EH (cell line): ENCODE measurements at regions not wholly inside any gene's neighbourhood (a gene's known extent, or its start where the extent isn't known, plus 50 kb on each side); places are given as distances from the start of the nearest gene placed in this dataset.
A peak's percentile ranks its signal among the peaks of the same experiment; 100 is the strongest.

Source experiments
- DNase-seq: peaks from one replicate; pipeline ENCODE4 v3.0.0-alpha.2; 2015; ENCODE audit warnings: low read depth

DNA sequence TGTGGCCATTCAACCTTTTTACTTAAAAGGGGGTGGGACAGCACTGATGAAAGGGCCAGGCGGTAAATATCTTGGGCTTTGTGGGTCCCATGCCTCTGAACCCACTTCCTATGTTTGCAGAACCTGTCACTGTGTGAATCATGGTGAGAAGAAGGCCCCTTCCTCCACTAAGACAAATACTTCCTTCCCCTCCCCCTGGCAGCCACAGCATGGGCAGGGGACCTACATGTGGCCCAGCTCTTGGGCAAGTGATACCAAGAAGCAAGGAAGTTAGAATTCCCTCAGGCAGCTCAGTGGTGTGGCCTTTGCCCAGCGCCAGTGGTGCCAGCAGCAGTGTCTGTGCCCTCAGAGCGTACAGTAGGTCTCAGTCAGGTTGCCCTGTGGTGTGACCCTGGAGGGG is 168.6 kb downstream of the TRIM33 start:
- no peak for DNase-seq

DNA sequence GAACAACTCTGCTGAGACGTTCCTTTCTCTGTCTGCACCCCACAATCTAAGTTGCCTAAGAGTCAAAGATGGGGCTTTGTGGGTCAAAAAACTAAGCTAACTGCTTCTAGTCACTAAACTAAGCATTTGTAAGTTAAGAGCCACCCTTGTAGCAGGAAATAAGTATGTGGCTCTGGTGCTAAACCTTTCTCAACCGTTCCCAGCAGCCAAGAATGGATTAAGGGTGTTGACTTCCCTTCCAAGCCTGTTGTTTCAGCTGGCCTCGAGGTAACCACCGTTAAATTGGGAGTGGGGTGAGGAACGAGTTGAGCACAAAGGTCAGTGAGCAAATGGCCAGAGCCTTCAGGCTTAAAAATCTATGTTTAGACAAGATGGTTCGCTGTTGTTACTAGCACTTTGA is 169.1 kb downstream of the TRIM33 start:
- DNase-seq, result no peak

DNA sequence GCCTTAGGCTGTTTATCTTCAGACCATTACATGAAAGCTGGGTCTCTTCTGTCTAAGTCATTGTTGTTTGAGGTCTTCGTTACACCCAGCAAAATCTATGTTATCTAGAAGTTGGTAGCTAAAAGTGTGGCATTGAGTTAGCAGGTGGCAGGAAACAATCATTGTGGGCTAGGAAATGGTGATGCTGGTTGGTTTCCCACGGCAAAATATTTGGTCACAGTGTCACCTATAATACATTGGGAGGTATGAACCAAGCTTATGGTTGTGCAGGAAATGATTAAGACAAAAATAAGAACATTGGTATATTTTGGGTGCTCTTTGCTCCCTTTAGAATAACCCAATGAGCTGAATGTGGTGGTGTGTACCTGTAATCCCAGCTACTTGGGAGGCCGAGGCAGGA is 169.7 kb downstream of the TRIM33 start:
- DNase-seq, result no peak

DNA sequence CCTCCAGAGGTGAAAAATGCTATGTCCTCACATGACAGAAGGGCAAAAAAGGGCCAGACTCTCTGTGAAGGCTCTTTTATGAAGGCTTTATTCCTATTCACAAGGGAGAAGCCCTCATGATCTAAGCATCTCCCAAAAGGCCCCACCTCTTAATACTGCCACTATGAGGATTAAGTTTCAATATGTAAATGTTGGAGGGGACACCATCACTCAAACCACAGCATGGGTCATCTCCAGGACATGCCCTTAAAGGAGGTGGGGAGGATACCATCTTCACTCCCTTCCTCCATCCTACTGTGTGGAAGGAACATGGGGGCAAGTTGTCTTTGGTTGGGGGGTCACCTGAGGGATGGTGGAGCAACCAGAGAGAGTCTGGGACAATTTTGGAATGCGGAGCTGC is 170.1 kb downstream of the TRIM33 start:
- DNase-seq, result no peak

DNA sequence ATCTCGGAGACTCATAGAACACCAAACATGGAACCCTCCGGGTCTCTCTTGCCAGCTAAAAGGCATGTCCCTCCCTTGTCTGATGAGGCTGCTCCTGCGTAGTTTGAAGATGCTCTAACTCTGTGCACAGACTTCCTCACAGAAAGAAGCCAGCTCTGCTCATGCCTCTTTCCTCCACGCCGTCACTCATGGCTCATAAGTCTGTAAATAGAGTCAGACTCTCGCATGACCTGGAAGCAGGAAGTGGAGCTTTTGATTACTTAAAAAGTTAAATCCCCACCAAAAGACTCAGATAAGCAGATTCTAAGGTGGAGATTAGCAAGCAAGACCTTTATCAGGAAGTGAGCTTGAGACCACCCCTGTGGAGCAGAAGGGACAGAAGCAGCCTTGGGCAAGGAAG is 171.6 kb downstream of the TRIM33 start:
- no peak for DNase-seq

DNA sequence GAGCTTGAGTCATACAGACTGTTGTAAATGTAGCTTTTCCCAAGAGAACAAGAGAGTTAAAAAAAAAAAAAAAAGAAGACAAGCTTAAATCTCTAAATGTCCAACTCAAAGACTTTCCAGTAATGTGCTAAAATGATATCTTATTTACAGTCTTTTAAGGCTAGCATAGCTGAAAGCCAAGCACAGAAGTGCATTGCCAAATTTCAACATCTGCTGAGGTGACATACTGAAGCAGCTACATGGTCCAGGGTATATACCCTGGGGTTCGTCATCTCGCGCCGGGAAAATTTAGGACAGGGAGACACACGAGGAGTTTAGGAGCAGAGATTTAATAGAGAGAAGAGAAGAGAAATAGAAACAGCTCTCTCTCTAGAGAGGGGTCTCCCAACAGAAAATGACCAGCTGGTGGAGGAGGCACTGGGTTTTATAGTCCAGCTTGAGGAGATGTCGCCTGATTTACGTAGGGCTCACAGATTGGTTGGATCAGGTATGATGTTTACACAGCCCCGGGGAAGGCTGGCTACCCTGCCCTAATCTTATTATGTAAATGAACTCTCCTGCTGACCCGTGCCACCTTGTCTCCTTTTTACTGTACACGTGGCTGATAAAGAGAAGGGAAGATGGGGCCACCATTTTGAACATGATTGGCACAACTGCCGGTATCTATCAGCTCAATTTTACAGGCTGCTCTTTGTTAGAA is 172.7 kb downstream of the TRIM33 start:
- no peak for DNase-seq

DNA sequence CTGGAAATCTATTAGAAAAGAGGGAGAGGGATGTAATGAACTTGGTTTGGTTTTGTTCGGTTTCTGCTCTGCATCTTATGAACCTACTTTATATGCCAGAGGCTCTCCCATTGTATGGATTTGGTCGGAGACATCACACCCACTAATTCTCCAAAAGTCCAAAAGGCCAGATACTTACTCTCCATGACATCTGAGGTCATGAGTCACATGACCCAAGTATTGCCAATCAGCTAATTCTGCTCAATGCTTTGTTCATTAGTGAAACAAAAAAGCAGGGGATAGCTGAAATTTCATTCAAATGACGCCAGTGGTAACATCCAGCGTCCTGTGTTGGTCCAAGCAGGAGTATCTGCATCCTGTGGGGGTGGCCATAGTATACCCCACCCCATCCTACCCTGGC is 173.6 kb downstream of the TRIM33 start:
- no peak for DNase-seq

DNA sequence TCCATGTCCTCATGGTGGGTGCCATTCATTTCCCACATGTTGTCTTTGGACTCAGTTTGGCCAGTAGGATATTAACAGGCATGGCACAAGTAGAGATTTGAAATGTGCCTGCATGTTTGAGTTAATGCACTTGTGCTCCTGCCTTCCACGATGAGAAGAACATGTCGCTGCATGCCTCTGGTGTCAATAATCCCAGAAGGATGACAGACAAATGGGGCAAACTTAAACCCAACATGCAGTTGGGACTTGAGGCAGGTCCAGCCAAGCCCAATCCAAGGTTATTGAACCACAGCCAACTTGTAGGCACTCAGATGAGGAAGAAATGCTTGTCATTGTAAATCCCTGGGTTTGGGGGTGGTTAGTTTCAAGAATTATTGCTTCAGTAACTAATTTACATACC is 174.6 kb downstream of the TRIM33 start:
- no peak for DNase-seq

DNA sequence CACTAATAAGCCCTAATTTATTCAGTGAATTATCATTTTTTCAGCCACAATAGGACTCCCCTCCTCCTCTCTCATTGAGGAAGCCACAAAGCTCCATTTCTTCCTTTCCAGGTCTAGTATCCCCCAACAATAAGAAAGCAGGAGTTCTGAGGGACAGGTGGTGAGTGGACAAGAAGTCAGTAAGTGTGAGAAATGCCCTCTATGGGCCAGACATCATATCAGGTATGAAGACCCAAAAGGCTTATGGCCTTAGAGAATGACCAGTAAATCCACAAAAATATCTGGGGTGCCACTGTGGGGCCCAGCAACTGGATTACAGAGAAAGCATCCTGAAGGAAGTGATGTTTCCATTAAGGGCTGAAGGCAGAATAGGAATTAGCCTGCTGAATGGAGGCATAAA is 175.7 kb downstream of the TRIM33 start:
- no peak for DNase-seq

DNA sequence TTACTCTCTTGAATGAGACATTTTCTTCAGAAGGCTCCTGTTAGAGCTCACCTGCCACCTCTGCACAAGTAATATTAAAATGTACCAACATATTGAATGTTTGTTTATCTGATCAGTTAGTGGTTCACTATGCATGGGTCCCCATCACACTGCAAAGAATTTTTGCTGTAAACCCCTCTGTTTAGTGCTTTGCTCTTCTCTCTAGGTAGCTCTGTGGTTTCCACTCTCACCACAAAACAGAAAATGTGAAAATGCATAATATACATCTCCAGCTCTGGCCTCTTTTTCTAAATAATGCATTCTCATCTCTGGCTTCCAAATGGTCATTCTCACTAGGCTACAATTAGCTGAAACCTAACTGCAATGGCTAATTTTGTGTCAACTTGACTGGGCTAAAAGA is 176.7 kb downstream of the TRIM33 start:
- DNase-seq, result no peak

DNA sequence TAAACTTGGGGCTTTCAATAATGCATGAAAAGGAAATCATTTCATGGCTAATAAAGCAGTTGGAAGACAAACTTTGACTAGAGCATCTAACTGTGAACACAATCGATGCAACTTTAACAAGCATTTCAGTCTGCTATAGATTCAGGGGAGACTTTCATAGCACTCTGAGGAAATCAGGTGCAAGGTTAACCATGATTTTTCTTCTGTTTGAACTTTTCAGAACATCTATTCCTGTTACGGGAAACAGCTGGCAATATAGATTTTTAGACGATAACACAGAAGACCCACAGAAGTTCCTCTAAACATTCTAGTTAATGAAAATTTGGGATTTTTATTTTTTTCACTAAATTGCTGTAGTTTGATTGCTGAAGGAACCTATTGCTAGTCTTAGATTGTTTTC is 177.3 kb downstream of the TRIM33 start:
- no peak for DNase-seq

DNA sequence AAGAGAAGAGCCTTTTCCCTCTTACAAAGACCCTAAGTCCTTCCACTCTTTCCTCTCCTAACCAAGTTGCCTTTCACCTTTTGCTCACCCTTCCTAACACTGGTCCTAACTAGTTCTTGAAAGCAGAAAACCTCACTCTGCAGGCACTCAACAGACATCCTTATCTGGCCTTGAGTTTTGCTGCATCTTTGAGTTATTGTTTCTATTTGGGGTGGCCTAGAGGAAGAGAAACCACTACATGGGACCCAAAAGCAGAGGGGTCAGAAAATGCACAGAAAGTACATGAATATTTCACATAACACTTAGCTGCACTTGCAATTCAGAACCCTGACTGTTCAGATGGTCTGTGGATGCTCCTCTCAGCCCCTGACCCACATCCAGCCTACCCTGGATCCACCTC is 178.3 kb upstream of the SYT6 start:
- DNase-seq, result no peak

DNA sequence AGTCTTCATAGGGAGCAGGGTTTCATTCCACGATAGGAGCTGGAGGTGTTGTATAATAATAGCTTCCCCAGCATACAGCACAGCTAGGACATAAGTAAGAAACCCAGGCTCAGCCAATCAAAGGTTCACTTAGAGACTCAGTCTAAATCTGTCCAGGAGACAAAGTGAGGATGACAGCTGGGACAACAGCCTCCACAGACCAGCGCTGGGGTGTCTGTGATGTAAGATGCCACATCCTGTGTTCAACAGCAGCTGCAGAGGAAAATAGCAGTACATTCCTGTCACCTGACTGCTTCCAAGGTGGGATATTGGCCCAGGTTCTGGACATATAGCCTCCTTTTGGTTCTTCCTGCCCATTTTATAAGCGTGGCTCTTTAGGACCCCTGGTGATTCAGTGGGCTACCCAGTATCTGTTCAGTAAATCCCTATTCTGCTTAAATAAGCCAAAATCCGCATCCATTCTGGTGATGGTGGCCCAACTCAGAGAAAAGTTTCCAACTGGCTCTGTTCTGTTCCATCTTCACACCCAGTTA is 176.8 kb upstream of the SYT6 start:
- DNase-seq, result no peak

DNA sequence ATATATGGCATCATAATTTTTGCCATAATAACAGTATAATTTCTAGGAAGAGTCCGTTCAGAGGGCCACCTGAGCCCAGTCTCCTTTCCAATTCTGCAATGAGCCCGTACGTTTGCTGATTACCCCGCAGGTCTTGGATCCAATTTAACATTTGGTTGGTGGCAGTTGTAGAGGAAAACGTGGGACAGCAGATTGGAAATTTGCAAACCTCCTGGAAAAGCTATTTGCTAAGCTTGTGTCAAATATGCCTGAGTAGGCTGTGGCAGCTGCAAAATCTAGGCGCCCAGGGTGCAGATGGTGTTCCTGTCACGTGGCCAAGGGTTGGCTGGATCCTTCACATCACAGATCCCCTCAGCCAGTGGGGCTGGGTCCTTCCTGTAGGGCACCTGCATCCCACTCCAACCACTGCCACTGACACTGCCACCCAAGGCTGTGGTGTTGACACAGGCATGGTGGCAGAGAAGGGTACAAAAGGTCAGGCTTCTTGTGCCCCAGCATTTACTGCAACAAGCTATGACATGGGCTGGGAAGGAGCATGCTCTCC is 174.8 kb upstream of the SYT6 start:
- DNase-seq, result no peak

DNA sequence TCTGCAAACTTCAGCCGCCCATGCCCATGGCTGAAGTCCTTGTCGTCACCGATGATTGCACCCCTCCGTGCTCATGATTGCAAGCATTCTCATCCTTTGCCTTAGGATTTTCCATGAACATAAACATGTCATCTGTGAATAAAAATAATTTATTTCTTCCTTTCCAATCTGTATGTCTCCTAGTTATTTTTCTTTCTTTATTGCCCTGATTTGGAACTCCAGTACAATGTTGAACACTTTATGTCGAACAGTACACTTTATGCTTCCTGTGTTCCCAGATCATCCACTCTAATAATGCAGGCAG is 170.9 kb upstream of the SYT6 start:
- DNase-seq, result no peak

DNA sequence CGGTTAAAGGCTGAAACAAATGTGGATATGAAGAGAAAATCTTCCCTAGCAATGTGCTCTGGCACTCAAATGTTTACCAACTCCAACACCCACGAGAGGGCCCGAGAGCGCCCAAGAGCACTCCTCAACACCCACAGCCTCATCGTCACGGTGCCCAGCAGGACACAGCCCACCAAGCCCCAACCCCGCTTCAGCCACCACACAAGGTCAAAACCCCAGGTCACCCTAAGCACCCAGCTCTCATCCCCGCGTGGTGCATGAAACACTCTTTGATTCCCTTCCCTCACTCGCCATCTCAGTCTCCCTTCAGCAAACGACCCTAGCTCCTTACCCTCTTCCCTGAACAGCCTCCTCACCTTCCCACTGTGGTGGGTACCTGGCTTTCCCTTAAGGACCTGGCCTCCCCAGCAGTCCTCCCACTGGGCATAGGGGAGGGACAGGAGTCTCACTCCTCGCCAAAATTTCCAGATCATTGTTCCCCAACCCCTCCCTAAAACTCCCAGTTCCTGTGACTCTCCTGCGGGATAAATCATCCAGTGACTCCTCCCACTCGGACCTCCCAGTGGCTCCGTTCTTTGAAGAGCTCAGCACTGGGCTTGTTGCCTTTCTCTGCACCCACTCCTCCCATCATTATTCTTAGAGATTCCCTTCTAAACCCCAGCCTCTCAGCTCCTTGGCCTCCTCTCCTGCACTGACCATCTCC is 170.4 kb upstream of the SYT6 start:
- no peak for DNase-seq

DNA sequence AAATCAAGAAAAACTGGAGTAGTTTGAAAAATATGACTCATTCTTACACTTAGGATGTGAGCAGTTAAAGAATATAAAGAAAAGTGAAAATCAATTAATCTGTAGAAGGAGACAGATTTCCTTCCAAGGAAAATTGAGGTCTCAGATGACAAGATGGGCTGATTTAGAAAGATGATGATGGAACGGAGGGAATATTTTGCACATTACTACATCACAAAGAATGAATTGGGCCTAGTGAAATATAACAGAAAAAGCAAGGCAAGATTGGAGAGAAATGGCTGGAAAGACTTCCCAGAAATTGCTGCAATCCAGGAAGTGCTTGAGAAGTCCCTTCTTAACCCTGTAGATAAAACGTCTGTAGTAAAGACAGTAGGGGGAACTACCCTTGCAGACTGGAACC is 169.1 kb upstream of the SYT6 start:
- DNase-seq, result no peak

DNA sequence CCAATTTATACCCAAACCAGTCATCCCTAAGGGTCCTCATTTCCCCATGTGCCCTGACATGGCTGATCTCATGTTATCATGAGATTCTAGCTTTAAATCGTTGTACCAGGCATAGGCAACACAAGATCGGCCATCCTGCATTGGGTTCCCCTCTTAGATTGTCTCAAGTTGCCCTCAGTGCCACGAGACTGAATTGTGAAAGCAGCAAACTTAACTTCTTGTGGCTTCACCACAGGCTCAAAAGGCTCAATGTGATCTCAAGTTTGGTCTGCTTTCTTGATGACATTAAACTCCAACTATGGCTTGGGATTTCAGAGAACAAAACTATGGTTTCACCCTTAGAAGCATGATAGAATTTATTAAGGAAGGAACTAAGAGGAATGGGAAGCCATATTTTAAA is 168.5 kb upstream of the SYT6 start:
- no peak for DNase-seq

DNA sequence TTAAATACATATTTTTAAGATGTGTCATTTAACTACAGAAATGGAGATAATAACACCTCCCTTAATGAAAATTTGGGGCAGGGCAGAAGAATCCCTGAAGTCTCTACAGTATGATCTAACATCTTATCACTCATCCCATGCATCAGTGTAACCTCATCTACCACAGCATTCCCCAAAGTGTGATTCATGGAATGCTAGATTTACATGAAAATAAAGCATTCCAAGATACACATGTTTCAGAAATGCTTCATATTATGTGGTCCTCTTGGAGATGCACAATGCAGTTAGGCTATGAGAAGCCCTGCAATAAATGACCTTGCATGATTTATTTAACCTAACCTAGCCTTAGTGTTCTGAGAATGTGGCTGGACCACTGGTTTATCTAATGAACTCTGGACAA is 166.9 kb upstream of the SYT6 start:
- peak; percentile 91 for DNase-seq

DNA sequence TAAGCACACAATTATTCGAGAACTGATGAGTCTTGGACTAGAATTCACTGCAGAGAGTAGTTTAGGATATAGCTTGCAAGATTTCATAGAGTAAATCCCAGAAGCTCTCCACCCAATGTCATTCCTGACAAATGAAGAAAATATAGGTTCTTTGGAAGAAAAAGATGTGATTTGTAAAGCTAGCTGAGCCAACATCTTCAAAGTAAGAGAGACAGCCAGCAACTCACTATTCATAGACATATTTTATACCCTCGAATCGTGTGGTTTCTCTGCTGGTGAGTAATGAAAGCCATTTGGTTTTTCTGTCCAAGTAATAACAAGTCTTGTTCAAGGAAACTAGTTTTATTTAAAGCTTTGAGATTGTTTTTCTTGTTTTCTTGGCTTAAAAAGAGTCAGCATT is 165.7 kb upstream of the SYT6 start:
- DNase-seq, result peak; percentile 68

DNA sequence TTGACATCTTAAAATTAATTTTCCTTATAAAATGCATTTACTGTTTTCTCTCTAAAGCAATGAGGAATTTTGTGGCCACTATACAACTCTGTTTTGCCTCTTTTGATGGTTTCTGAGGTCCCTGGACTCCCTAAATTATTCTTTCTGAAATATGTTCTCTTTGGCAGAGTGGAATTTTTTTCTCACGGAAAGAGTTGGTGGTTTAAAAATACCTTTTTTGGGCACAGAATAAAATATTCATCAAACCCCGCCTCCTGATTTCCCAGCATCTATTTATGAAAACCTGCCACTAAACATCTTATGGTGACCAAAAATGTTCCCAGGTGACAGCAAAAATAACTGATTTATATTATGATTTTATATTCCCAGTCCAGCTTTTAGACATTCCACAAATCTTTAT is 165.3 kb upstream of the SYT6 start:
- DNase-seq, result no peak

DNA sequence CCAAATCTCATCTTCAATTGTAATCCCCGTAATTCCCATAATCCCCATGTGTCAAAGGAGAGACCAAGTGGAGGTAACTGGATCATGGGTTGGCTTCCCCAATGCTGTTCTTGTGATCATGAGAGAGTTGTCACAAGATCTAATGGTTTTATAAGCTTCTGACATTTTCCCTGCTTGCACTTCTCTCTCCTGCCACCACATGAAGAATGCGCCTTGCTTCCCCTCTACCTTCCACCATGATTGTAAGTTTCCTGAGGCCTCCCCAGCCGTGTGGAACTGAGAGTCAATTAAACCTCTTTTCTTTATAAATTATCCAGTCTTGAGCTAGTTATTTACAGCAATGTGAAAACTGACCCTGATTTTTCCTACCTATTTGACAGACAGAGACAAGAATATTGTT is 162.5 kb upstream of the SYT6 start:
- no peak for DNase-seq

DNA sequence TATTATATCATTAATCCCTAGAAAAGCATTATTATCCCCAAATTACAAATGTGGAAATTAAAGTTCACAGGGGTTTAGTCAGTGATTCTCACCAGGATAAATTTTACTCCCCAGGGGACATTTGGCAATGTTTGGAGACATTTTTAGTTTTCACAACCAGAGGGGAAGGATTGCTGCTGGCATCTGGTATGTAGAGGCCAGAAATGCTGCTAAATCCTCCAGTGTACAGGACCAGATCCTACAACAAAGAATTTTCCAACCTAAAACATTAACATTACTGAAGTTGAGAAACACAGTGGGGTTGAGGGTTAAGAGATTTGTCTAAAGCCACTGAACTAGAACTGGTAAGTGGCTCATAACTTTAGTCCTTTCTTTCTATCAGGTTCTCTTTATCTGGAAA is 162.0 kb upstream of the SYT6 start:
- peak; percentile 45 for DNase-seq

DNA sequence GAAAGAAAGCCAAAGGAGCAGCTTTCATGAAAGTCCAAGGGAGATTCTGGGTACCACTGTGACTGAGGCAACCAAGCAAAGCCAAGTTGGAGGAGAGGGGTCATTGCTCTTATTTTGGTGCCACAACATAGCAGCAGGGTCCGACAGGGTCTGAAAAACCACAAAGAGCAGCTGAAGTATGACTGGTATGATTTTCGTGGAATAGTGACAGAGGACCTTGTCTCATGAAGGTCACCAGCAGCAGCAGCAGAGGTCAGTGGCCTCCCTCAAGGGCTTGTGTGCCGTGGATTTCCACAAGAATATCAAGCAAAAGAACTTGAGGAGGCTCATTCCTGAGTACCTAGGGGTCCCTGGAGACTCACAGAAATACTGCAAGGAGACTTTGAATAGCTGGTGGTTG is 160.9 kb upstream of the SYT6 start:
- no peak for DNase-seq
